Keratinocyte (primary cell): ENCODE measurements at regions not wholly inside any gene's neighbourhood (a gene's known extent, or its start where the extent isn't known, plus 50 kb on each side); places are given as distances from the start of the nearest gene placed in this dataset.

Source experiments
- DNase-seq: peaks from one replicate; pipeline ENCODE4 v3.0.0-alpha.2; 2011; ENCODE audit warnings: low read depth, missing footprints, low spot score
- FAIRE-seq: peaks from 2 replicates; lab custom pipeline; 2011; peaks lifted over from hg19 to GRCh38; lab: Jason Lieb, UNC
- H2AFZ ChIP-seq: 2 replicates; pipeline ENCODE4 v1.6.0; 2012; ENCODE audit warnings: low read length, control low read depth, inconsistent platforms; ENCODE audit not compliant: control insufficient read depth
- H3K27ac ChIP-seq: 2 replicates; pipeline ENCODE4 v1.5.1; 2011; ENCODE audit warnings: low read length; ENCODE audit not compliant: control insufficient read depth, insufficient read depth
- H3K27me3 ChIP-seq: 3 replicates; pipeline ENCODE4 v1.6.0; 2011; ENCODE audit warnings: low read length; ENCODE audit not compliant: control insufficient read depth, insufficient read depth; ENCODE audit errors: extremely low read depth
- H3K36me3 ChIP-seq, 2 experiments: 2 replicates in 1 of 2; 3 replicates in 1 of 2; pipeline ENCODE4 v1.5.1; 2011; ENCODE audit warnings: low read length in 2 of 2, mild to moderate bottlenecking in 1 of 2; ENCODE audit not compliant: control insufficient read depth in 2 of 2, insufficient read depth in 2 of 2; ENCODE audit errors: extremely low read depth in 1 of 2
- H3K4me1 ChIP-seq: 3 replicates; pipeline ENCODE4 v1.5.1; 2011; ENCODE audit warnings: low read length; ENCODE audit not compliant: control insufficient read depth, insufficient read depth; ENCODE audit errors: extremely low read depth
- H3K4me2 ChIP-seq: 3 replicates; pipeline ENCODE4 v1.6.0; 2011; ENCODE audit warnings: low read depth, low read length; ENCODE audit not compliant: control insufficient read depth, insufficient read depth; ENCODE audit errors: extremely low read depth
- H3K4me3 ChIP-seq, 3 experiments: fragments of 200-600 bp in 1 of 3; sonication (generic) in 1 of 3; 2 replicates in 2 of 3; 3 replicates in 1 of 3; pipeline ENCODE4 v1.5.1; 2011 to 2016; ENCODE audit warnings: low read length in 3 of 3, mild to moderate bottlenecking in 3 of 3, control low read depth in 2 of 3, inconsistent platforms in 1 of 3, low read depth in 1 of 3, mixed read lengths in 1 of 3, mixed run types in 1 of 3, moderate library complexity in 1 of 3; ENCODE audit not compliant: control insufficient read depth in 2 of 3, insufficient read depth in 2 of 3; ENCODE audit errors: extremely low read depth in 1 of 3
- H3K79me2 ChIP-seq: 2 replicates; pipeline ENCODE4 v1.6.0; 2012; ENCODE audit warnings: low read length; ENCODE audit not compliant: control insufficient read depth, insufficient read depth
- H3K9ac ChIP-seq: 3 replicates; pipeline ENCODE4 v1.6.0; 2011; ENCODE audit warnings: low read length; ENCODE audit not compliant: control insufficient read depth, insufficient read depth; ENCODE audit errors: extremely low read depth
- H3K9me1 ChIP-seq: 3 replicates; pipeline ENCODE4 v1.6.0; 2011; ENCODE audit warnings: low read length; ENCODE audit not compliant: control insufficient read depth, insufficient read depth; ENCODE audit errors: extremely low read depth
- H3K9me3 ChIP-seq: 2 replicates; pipeline ENCODE4 v1.5.1; 2012; ENCODE audit warnings: low read depth, low read length; ENCODE audit not compliant: control insufficient read depth
- H4K20me1 ChIP-seq: 3 replicates; pipeline ENCODE4 v1.6.0; 2011; ENCODE audit warnings: low read length; ENCODE audit not compliant: control insufficient read depth, insufficient read depth; ENCODE audit errors: extremely low read depth
- CTCF ChIP-seq, 3 experiments: IDR thresholded peaks in 1 of 3; conservative IDR thresholded peaks in 1 of 3; optimal IDR thresholded peaks in 1 of 3; 2 replicates in 2 of 3; 3 replicates in 1 of 3; pipeline versions ENCODE3 to v1.5.1; 2011; ENCODE audit warnings: low read length in 3 of 3, mild to moderate bottlenecking in 3 of 3, moderate library complexity in 2 of 3, control low read depth in 1 of 3, inconsistent platforms in 1 of 3; ENCODE audit not compliant: insufficient read depth in 2 of 3; ENCODE audit errors: extremely low read depth in 1 of 3
- EZH2 ChIP-seq: IDR thresholded peaks from one replicate; pipeline ENCODE4 v1.6.1; 2012; ENCODE audit warnings: inconsistent platforms, mild to moderate bottlenecking, low read length, moderate library complexity
- dilution Hi-C: fragments of 300-500 bp; cut with MboI; formaldehyde crosslinking; loops from one replicate; pipeline ENCODE4 v1.7.0; 2020; ENCODE audit warnings: low sequenced_read_pairs; ENCODE audit not compliant: extremely low pct_ligation_motif_present

- Histone ChIP-seq H3K79me2 (no peaks in the 10 kb centered on the region), H3K4me2 (no peak overlapping the region), H4K20me1 (no peaks in the 10 kb centered on the region), H2AFZ (no peak overlapping the region), H3K4me1 (no peaks in the 10 kb centered on the region), H3K9ac (no peak overlapping the region), H3K27me3 (no peaks in the 10 kb centered on the region), H3K9me3 (peaks cover 19% of the 10 kb centered on the region), H3K4me3 (no peak overlapping the region), H3K27ac (no peak overlapping the region), H3K9me1 (no peaks in the 10 kb centered on the region), H3K36me3 (no peaks in the 10 kb centered on the region)
- dilution Hi-C loops, result no loop called here
- TF ChIP-seq EZH2 (no peak), CTCF (optimal IDR thresholded peaks at IDR 0.05 in 1 of 3, IDR thresholded peaks at IDR 0.05 in 1 of 3, conservative IDR thresholded peaks at IDR 0.05 in 1 of 3; ENCODE audit: extremely low read depth in 1 of 3, insufficient read depth in 2 of 3, low read length in 3 of 3) (no peak)
- FAIRE-seq (no peak), DNase-seq (no peak)
Observed at GRCh38 chr22:48893288-48894063, 934.2 kb downstream of the BRD1 start.

GRCh38 chr22:48892578-48893287 lies 934.9 kb downstream of the BRD1 start:
- no peaks in the 10 kb centered on the region for H3K79me2 ChIP-seq
- peaks cover 22% of the 10 kb centered on the region for H3K9me3 ChIP-seq
- no peaks in the 10 kb centered on the region for H4K20me1 ChIP-seq
- H3K36me3 ChIP-seq, result no peaks in the 10 kb centered on the region
- TF ChIP-seq EZH2, result no peak
- TF ChIP-seq CTCF (optimal IDR thresholded peaks at IDR 0.05 in 1 of 3, IDR thresholded peaks at IDR 0.05 in 1 of 3, conservative IDR thresholded peaks at IDR 0.05 in 1 of 3; ENCODE audit: extremely low read depth in 1 of 3, insufficient read depth in 2 of 3, low read length in 3 of 3), result no peak
- no peaks in the 10 kb centered on the region for H3K27me3 ChIP-seq
- no peaks in the 10 kb centered on the region for H3K9me1 ChIP-seq
- no peak overlapping the region for H3K4me2 ChIP-seq
- H3K4me3 ChIP-seq, result no peak overlapping the region
- H3K9ac ChIP-seq, result no peak overlapping the region
- dilution Hi-C loops, result no loop called here
- no peak overlapping the region for H2AFZ ChIP-seq
- no peaks in the 10 kb centered on the region for H3K4me1 ChIP-seq
- DNase-seq (no peak), FAIRE-seq (no peak)
- no peak overlapping the region for H3K27ac ChIP-seq
